MM.1S (cell line): ENCODE measurements at regions not wholly inside any gene's neighbourhood (a gene's known extent, or its start where the extent isn't known, plus 50 kb on each side); places are given as distances from the start of the nearest gene placed in this dataset.

Experiments
- DNase-seq: peaks from one replicate; pipeline ENCODE4 v3.0.0-alpha.2; 2015
- H2AFZ ChIP-seq: fragments of 300-600 bp; sonication (generic); 2 replicates; pipeline ENCODE4 v1.6.0; 2016; ENCODE audit warnings: antibody characterized with exemption, low read length
- H3F3A ChIP-seq: fragments of 300-600 bp; sonication (generic); 2 replicates; pipeline ENCODE4 v1.6.1; 2016; ENCODE audit warnings: mild to moderate bottlenecking, antibody characterized with exemption, low read length, moderate library complexity, mixed read lengths; ENCODE audit not compliant: insufficient read depth
- H3K27ac ChIP-seq: fragments of 300-600 bp; sonication (generic); 2 replicates; pipeline ENCODE4 v1.5.1; 2016; ENCODE audit warnings: mild to moderate bottlenecking, low read length
- H3K27me3 ChIP-seq: fragments of 300-600 bp; sonication (generic); replicated peaks from 2 replicates; pipeline ENCODE4 v1.6.0; 2016; ENCODE audit warnings: low read length; ENCODE audit not compliant: insufficient read depth
- H3K36me3 ChIP-seq: fragments of 300-600 bp; sonication (generic); replicated peaks from 2 replicates; pipeline ENCODE4 v1.6.1; 2016; ENCODE audit warnings: mild to moderate bottlenecking, low read length, mixed read lengths; ENCODE audit not compliant: insufficient read depth
- H3K4me1 ChIP-seq: fragments of 300-600 bp; sonication (generic); 2 replicates; pipeline ENCODE4 v1.6.1; 2016; ENCODE audit warnings: low read length, mixed read lengths
- H3K4me2 ChIP-seq: fragments of 300-600 bp; sonication (generic); 2 replicates; pipeline ENCODE4 v1.6.0; 2016; ENCODE audit warnings: low read depth, low read length
- H3K4me3 ChIP-seq: fragments of 300-600 bp; sonication (generic); 2 replicates; pipeline ENCODE4 v1.5.1; 2016; ENCODE audit warnings: low read length, mixed read lengths
- H3K79me2 ChIP-seq: fragments of 300-600 bp; sonication (generic); 2 replicates; pipeline ENCODE4 v1.6.1; 2016; ENCODE audit warnings: mixed run types, low read length, mixed read lengths
- H3K9ac ChIP-seq: fragments of 300-600 bp; sonication (generic); 2 replicates; pipeline ENCODE4 v1.6.1; 2016; ENCODE audit warnings: low read length, mixed read lengths
- H3K9me2 ChIP-seq: fragments of 300-600 bp; sonication (generic); replicated peaks from 2 replicates; pipeline ENCODE4 v1.6.1; 2016; ENCODE audit warnings: mild to moderate bottlenecking, low read length, mixed read lengths; ENCODE audit not compliant: insufficient read depth
- H3K9me3 ChIP-seq: fragments of 300-600 bp; sonication (generic); replicated peaks from 2 replicates; pipeline ENCODE4 v1.6.1; 2016; ENCODE audit warnings: mild to moderate bottlenecking, low read length, mixed read lengths; ENCODE audit not compliant: insufficient read depth
- H4K20me1 ChIP-seq: fragments of 300-600 bp; sonication (generic); 2 replicates; pipeline ENCODE4 v1.6.1; 2016; ENCODE audit warnings: mild to moderate bottlenecking, low read length, moderate library complexity, mixed read lengths; ENCODE audit not compliant: insufficient read depth
- EZH2 ChIP-seq: fragments of 300-600 bp; sonication (generic); optimal IDR thresholded peaks from 2 replicates; pipeline ENCODE3; 2017; ENCODE audit warnings: low read depth, mild to moderate bottlenecking, antibody characterized with exemption, low read length, mixed read lengths
- EZH2phosphoT487 ChIP-seq: fragments of 300-600 bp; sonication (generic); IDR thresholded peaks from 2 replicates; pipeline ENCODE4 v1.6.1; 2018; ENCODE audit warnings: antibody characterized with exemption, low read length
- TF ChIP-seq, protein P1 (sequence below): fragments of 300-600 bp; sonication (generic); IDR thresholded peaks from 2 replicates; pipeline ENCODE4 v1.5.1; 2016; ENCODE audit warnings: antibody characterized with exemption, low read length, mixed read lengths

DNA sequence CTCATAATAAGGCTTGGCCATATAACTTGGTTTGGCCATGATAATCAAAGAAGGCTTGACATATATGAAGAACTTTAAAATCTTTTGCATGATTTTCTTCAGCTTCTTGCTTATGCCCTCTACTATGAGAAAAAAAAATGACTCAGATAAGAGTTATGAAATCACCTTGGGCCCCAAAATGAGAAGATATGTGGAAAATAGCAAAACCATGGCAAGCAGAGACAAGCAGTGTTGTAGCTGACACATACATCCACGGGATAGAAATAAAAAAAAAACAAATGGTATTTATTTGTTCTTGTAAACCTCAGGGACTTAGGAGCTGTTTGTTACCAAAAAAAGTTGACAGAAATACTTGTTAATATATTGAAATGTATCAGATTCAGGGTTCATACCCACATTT lies 614.8 kb upstream of the BCHE start:
- Histone ChIP-seq H3K9me3 (no peaks in the 10 kb centered on the region), H3K36me3 (no peaks in the 10 kb centered on the region), H4K20me1 (no peaks in the 10 kb centered on the region), H3K27me3 (no peaks in the 10 kb centered on the region), H3K9me2 (no peaks in the 10 kb centered on the region), H2AFZ (no peak overlapping the region), H3K27ac (no peak overlapping the region), H3K4me1 (no peaks in the 10 kb centered on the region), H3K4me3 (no peak overlapping the region), H3K79me2 (no peaks in the 10 kb centered on the region), H3K4me2 (no peak overlapping the region), H3K9ac (no peak overlapping the region), H3F3A (no peaks in the 10 kb centered on the region)
- DNase-seq: no peak
- no peak for TF ChIP-seq EZH2phosphoT487
- TF ChIP-seq, protein P1, sequence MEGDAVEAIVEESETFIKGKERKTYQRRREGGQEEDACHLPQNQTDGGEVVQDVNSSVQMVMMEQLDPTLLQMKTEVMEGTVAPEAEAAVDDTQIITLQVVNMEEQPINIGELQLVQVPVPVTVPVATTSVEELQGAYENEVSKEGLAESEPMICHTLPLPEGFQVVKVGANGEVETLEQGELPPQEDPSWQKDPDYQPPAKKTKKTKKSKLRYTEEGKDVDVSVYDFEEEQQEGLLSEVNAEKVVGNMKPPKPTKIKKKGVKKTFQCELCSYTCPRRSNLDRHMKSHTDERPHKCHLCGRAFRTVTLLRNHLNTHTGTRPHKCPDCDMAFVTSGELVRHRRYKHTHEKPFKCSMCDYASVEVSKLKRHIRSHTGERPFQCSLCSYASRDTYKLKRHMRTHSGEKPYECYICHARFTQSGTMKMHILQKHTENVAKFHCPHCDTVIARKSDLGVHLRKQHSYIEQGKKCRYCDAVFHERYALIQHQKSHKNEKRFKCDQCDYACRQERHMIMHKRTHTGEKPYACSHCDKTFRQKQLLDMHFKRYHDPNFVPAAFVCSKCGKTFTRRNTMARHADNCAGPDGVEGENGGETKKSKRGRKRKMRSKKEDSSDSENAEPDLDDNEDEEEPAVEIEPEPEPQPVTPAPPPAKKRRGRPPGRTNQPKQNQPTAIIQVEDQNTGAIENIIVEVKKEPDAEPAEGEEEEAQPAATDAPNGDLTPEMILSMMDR: no peak
- TF ChIP-seq EZH2: no peak

DNA sequence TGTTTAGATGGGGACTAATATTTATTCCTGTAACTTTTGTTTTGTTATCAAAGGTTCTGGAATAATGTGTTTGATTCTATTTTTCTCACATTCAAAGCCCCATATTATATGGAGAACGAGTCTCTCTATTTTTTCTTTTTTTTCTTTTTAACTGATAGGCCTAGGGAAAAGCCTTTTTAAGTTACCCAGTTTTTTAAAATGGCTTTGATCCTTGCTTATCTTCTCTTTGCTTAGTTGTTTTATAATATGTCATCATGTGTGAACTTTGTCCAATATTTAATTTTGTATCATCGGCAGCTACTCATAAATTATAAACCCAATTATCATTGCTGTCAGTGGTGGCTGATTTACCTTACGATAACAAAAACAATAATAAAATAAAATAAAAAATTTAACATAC lies 610.3 kb upstream of the BCHE start:
- Histone ChIP-seq H3K36me3 (no peaks in the 10 kb centered on the region), H3K9me2 (no peaks in the 10 kb centered on the region), H3K4me2 (no peak overlapping the region), H3K4me1 (no peaks in the 10 kb centered on the region), H2AFZ (no peak overlapping the region), H3F3A (no peaks in the 10 kb centered on the region), H3K4me3 (no peak overlapping the region), H3K27me3 (no peaks in the 10 kb centered on the region), H3K9me3 (no peaks in the 10 kb centered on the region), H3K9ac (no peak overlapping the region), H4K20me1 (no peaks in the 10 kb centered on the region), H3K79me2 (no peaks in the 10 kb centered on the region), H3K27ac (no peak overlapping the region)
- TF ChIP-seq EZH2: no peak
- no peak for TF ChIP-seq EZH2phosphoT487
- TF ChIP-seq, protein P1: no peak
- no peak for DNase-seq

DNA sequence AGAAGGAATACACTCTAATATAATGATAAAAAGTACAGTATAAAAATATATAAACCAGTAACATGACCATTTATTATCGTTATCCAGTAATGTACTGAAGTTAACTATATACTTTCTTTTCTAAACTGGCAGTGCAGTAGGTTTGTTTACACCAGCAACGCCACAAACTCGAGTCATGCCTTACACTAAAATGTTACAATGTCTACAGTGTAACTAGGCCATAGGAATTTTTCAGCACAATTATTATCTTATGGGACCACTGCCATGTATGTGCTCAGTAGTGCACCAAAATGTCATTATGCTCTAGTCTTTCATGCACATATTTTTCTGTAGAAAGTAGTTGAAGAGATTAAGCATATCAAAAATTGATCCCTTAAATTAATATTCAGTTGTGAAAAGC lies 609.8 kb upstream of the BCHE start:
- Histone ChIP-seq H3K36me3 (no peaks in the 10 kb centered on the region), H2AFZ (no peak overlapping the region), H3K9ac (no peak overlapping the region), H4K20me1 (no peaks in the 10 kb centered on the region), H3K9me3 (no peaks in the 10 kb centered on the region), H3K79me2 (no peaks in the 10 kb centered on the region), H3F3A (no peaks in the 10 kb centered on the region), H3K4me2 (no peak overlapping the region), H3K4me1 (no peaks in the 10 kb centered on the region), H3K27ac (no peak overlapping the region), H3K27me3 (no peaks in the 10 kb centered on the region), H3K4me3 (no peak overlapping the region), H3K9me2 (no peaks in the 10 kb centered on the region)
- TF ChIP-seq EZH2 (no peak), EZH2phosphoT487 (no peak)
- TF ChIP-seq, protein P1: no peak
- DNase-seq: no peak
